Neural cell (in vitro differentiated cells): ENCODE measurements at regions not wholly inside any gene's neighbourhood (a gene's known extent, or its start where the extent isn't known, plus 50 kb on each side); places are given as distances from the start of the nearest gene placed in this dataset.

ENCODE experiments used
- H2AFZ ChIP-seq: fragments of 200-600, 300-800 bp; sonication (generic), shearing (Covaris generic); 2 replicates; pipeline ENCODE4 v1.6.0; 2014; ENCODE audit warnings: low read depth, mild to moderate bottlenecking, antibody characterized with exemption, low read length, moderate library complexity
- H3F3A ChIP-seq: fragments of 200-600 bp; shearing (Covaris generic); 2 replicates; pipeline ENCODE4 v1.6.1; 2016; ENCODE audit warnings: mild to moderate bottlenecking, moderate library complexity, mixed read lengths, antibody characterized with exemption, low read length; ENCODE audit not compliant: insufficient read depth, poor library complexity, severe bottlenecking
- H3K27ac ChIP-seq: fragments of 200-600, 300-800 bp; sonication (generic), shearing (Covaris generic); 2 replicates; pipeline ENCODE4 v1.5.1; 2014; ENCODE audit warnings: mild to moderate bottlenecking, low read length, moderate library complexity
- H3K27me3 ChIP-seq: fragments of 300-800, 200-600 bp; sonication (generic), shearing (Covaris generic); 2 replicates; pipeline ENCODE4 v1.6.0; 2014; ENCODE audit warnings: mild to moderate bottlenecking, low read depth, low read length, moderate library complexity; ENCODE audit not compliant: insufficient read depth
- H3K36me3 ChIP-seq: fragments of 300-800, 200-600 bp; sonication (generic), shearing (Covaris generic); 2 replicates; pipeline ENCODE4 v1.5.1; 2014; ENCODE audit warnings: mild to moderate bottlenecking, antibody characterized with exemption, low read length, moderate library complexity; ENCODE audit not compliant: insufficient read depth
- H3K4me2 ChIP-seq: fragments of 300-800, 200-600 bp; sonication (generic), shearing (Covaris generic); 2 replicates; pipeline ENCODE4 v1.6.0; 2014; ENCODE audit warnings: mild to moderate bottlenecking, low read length
- H3K4me3 ChIP-seq: fragments of 300-800, 200-600 bp; sonication (generic), shearing (Covaris generic); 2 replicates; pipeline ENCODE4 v1.5.1; 2014; ENCODE audit warnings: mild to moderate bottlenecking, low read length, moderate library complexity
- H3K79me2 ChIP-seq: fragments of 200-600 bp; shearing (Covaris generic); replicated peaks from 2 replicates; pipeline ENCODE4 v1.6.0; 2014; ENCODE audit warnings: mild to moderate bottlenecking, low read length, moderate library complexity; ENCODE audit not compliant: insufficient read depth
- H3K9ac ChIP-seq: fragments of 300-800, 200-600 bp; sonication (generic), shearing (Covaris generic); 2 replicates; pipeline ENCODE4 v1.6.1; 2016; ENCODE audit warnings: mild to moderate bottlenecking, low read length, mixed read lengths
- H3K9me2 ChIP-seq: fragments of 200-600 bp; shearing (Covaris generic); 2 replicates; pipeline ENCODE4 v1.6.1; 2016; ENCODE audit warnings: mild to moderate bottlenecking, low read length, mixed read lengths; ENCODE audit not compliant: insufficient read depth
- H3K9me3 ChIP-seq: fragments of 200-600, 300-800 bp; sonication (generic), shearing (Covaris generic); 2 replicates; pipeline ENCODE4 v1.6.1; 2016; ENCODE audit warnings: mild to moderate bottlenecking, mixed run types, low read length, moderate library complexity, mixed read lengths
- H4K20me1 ChIP-seq: fragments of 200-600 bp; shearing (Covaris generic); 2 replicates; pipeline ENCODE4 v1.6.1; 2016; ENCODE audit warnings: mild to moderate bottlenecking, mixed run types; ENCODE audit not compliant: insufficient read depth
- EP300 ChIP-seq: fragments of 450-650 bp; conservative IDR thresholded peaks from 2 replicates; pipeline ENCODE4 v1.6.1; 2014; ENCODE audit warnings: antibody characterized with exemption, mild to moderate bottlenecking, moderate library complexity; ENCODE audit not compliant: poor library complexity, severe bottlenecking
- EZH2 ChIP-seq: fragments of 200-600, 300-800 bp; shearing (Covaris generic), sonication (generic); IDR thresholded peaks from 2 replicates; pipeline ENCODE4 v1.6.1; 2014; ENCODE audit warnings: antibody characterized with exemption, low read length, borderline replicate concordance, mild to moderate bottlenecking; ENCODE audit not compliant: insufficient read depth, poor library complexity, severe bottlenecking
- MXI1 ChIP-seq: fragments of 450-650 bp; conservative IDR thresholded peaks from 2 replicates; pipeline ENCODE4 v1.6.1; 2014; ENCODE audit warnings: antibody characterized with exemption, mild to moderate bottlenecking; ENCODE audit not compliant: poor library complexity, severe bottlenecking
- POLR2AphosphoS5 ChIP-seq: IDR thresholded peaks from 2 replicates; pipeline ENCODE4 v1.6.1; 2012
- RAD21 ChIP-seq: fragments of 450-650 bp; conservative IDR thresholded peaks from 2 replicates; pipeline ENCODE4 v1.6.1; 2014; ENCODE audit warnings: antibody characterized with exemption, mild to moderate bottlenecking, moderate library complexity
- SMC3 ChIP-seq: fragments of 450-650 bp; conservative IDR thresholded peaks from 2 replicates; pipeline ENCODE4 v1.6.1; 2014; ENCODE audit warnings: antibody characterized with exemption, mild to moderate bottlenecking, moderate library complexity; ENCODE audit not compliant: poor library complexity
- TAF1 ChIP-seq: IDR thresholded peaks from 2 replicates; pipeline ENCODE4 v1.6.1; 2012; ENCODE audit warnings: low read depth
- TF ChIP-seq, protein P1 (sequence below): fragments of 450-650 bp; IDR thresholded peaks from 2 replicates; pipeline ENCODE4 v1.5.1; 2014; ENCODE audit warnings: antibody characterized with exemption, mild to moderate bottlenecking, moderate library complexity; ENCODE audit not compliant: poor library complexity, severe bottlenecking
- TF ChIP-seq, protein P2 (sequence below): IDR thresholded peaks from 2 replicates; pipeline ENCODE4 v1.6.1; 2012; ENCODE audit warnings: borderline replicate concordance

DNA sequence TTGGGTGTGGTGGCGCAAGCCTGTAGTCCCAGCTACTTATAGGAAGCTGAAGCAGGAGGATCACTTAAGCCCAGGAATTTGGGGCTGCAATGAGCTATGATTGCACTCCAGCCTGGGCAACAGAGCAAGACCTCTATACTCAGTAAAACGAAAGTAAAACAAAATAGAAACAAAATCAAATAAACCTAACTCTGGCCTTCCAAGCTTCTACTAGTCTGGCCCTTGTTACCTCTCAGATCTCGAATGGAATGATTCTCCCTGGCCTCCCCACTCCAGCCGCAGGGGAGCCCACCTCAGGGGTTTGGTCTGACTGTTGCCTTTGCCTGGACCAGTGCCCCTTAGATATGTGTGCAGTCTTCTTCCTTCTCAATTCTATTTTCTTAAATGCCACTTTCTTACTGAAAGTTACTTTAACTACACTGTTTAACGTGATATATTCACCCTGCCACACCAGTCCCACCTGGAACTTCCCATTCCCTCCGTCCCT is 160.0 kb upstream of the GCFC2 start:
- Histone ChIP-seq H3K36me3 (no peaks in the 10 kb centered on the region), H3K27me3 (no peaks in the 10 kb centered on the region), H4K20me1 (no peaks in the 10 kb centered on the region), H3K9me3 (no peaks in the 10 kb centered on the region), H3K4me2 (no peak overlapping the region), H3K9ac (no peak overlapping the region), H3K79me2 (no peaks in the 10 kb centered on the region), H2AFZ (no peak overlapping the region), H3K4me3 (no peak overlapping the region), H3F3A (no peaks in the 10 kb centered on the region), H3K27ac (no peak overlapping the region), H3K9me2 (no peaks in the 10 kb centered on the region)
- no peak for TF ChIP-seq TAF1
- TF ChIP-seq EP300: no peak
- no peak for TF ChIP-seq SMC3
- no peak for TF ChIP-seq POLR2AphosphoS5
- TF ChIP-seq MXI1: no peak
- TF ChIP-seq, protein P1, sequence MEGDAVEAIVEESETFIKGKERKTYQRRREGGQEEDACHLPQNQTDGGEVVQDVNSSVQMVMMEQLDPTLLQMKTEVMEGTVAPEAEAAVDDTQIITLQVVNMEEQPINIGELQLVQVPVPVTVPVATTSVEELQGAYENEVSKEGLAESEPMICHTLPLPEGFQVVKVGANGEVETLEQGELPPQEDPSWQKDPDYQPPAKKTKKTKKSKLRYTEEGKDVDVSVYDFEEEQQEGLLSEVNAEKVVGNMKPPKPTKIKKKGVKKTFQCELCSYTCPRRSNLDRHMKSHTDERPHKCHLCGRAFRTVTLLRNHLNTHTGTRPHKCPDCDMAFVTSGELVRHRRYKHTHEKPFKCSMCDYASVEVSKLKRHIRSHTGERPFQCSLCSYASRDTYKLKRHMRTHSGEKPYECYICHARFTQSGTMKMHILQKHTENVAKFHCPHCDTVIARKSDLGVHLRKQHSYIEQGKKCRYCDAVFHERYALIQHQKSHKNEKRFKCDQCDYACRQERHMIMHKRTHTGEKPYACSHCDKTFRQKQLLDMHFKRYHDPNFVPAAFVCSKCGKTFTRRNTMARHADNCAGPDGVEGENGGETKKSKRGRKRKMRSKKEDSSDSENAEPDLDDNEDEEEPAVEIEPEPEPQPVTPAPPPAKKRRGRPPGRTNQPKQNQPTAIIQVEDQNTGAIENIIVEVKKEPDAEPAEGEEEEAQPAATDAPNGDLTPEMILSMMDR: no peak
- TF ChIP-seq, protein P2, sequence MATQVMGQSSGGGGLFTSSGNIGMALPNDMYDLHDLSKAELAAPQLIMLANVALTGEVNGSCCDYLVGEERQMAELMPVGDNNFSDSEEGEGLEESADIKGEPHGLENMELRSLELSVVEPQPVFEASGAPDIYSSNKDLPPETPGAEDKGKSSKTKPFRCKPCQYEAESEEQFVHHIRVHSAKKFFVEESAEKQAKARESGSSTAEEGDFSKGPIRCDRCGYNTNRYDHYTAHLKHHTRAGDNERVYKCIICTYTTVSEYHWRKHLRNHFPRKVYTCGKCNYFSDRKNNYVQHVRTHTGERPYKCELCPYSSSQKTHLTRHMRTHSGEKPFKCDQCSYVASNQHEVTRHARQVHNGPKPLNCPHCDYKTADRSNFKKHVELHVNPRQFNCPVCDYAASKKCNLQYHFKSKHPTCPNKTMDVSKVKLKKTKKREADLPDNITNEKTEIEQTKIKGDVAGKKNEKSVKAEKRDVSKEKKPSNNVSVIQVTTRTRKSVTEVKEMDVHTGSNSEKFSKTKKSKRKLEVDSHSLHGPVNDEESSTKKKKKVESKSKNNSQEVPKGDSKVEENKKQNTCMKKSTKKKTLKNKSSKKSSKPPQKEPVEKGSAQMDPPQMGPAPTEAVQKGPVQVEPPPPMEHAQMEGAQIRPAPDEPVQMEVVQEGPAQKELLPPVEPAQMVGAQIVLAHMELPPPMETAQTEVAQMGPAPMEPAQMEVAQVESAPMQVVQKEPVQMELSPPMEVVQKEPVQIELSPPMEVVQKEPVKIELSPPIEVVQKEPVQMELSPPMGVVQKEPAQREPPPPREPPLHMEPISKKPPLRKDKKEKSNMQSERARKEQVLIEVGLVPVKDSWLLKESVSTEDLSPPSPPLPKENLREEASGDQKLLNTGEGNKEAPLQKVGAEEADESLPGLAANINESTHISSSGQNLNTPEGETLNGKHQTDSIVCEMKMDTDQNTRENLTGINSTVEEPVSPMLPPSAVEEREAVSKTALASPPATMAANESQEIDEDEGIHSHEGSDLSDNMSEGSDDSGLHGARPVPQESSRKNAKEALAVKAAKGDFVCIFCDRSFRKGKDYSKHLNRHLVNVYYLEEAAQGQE: no peak
- no peak for TF ChIP-seq RAD21
- TF ChIP-seq EZH2: no peak

DNA sequence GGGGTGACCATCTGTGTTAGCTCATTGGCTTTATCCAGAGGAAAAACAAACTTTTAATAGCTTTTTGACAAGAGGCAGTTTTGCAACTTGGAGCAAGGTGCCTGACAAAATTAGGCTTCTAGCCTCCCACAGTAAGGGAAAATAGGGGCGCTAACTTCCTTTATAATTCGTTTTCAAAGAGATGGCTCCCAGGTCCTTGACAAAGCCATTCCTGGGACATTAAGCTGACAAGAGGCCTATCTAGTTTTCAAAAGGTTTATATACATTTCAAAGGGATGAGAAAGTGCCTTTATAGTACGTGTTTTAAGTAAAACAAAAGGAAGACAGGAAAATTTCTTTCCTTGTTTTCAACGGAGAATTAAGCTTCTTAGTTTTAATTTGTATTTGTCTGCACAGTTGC is 159.4 kb upstream of the GCFC2 start:
- Histone ChIP-seq H3F3A (no peaks in the 10 kb centered on the region), H3K27ac (no peak overlapping the region), H2AFZ (no peak overlapping the region), H4K20me1 (no peaks in the 10 kb centered on the region), H3K36me3 (no peaks in the 10 kb centered on the region), H3K27me3 (no peaks in the 10 kb centered on the region), H3K9me2 (no peaks in the 10 kb centered on the region), H3K9ac (no peak overlapping the region), H3K9me3 (no peaks in the 10 kb centered on the region), H3K4me2 (no peak overlapping the region), H3K4me3 (no peak overlapping the region), H3K79me2 (no peaks in the 10 kb centered on the region)
- TF ChIP-seq TAF1 (no peak), RAD21 (no peak), SMC3 (no peak), POLR2AphosphoS5 (no peak), EP300 (no peak), EZH2 (no peak), MXI1 (no peak)
- TF ChIP-seq, protein P1: no peak
- TF ChIP-seq, protein P2: no peak
